ENCODE measurements at regions not wholly inside any gene's neighbourhood (a gene's known extent, or its start where the extent isn't known, plus 50 kb on each side); places are given as distances from the start of the nearest gene placed in this dataset.

- H3K36me3 ChIP-seq (ENCODE audit: control insufficient read depth, insufficient read depth, low read length): no peaks in the 10 kb centered on the region
- no peaks in the 10 kb centered on the region for H3K27me3 ChIP-seq (ENCODE audit: control insufficient read depth, insufficient read depth, low read length, poor library complexity, severe bottlenecking)
- no peak overlapping the region for H3K27ac ChIP-seq (ENCODE audit: insufficient read depth, low read depth, low read length, poor library complexity, severe bottlenecking)
- H3K4me1 ChIP-seq (ENCODE audit: control insufficient read depth, insufficient read depth, low read length): no peaks in the 10 kb centered on the region
- 92 to 94% methylated on average over 12 of the region's 12 CpGs for WGBS, 2 experiments
- H3K9me3 ChIP-seq (ENCODE audit: control insufficient read depth, low read length): no peaks in the 10 kb centered on the region
- no peak overlapping the region for H3K4me3 ChIP-seq (ENCODE audit: insufficient read depth, low read depth, low read length)
These were observed 256.0 kb upstream of the MAF start for GRCh38 chr16:79856581-79856980.

GRCh38 chr16:79850348-79850747 lies 249.8 kb upstream of the MAF start:
- Histone ChIP-seq H3K27ac (ENCODE audit: insufficient read depth, low read depth, low read length, poor library complexity, severe bottlenecking) (no peak overlapping the region), H3K4me3 (ENCODE audit: insufficient read depth, low read depth, low read length) (no peak overlapping the region), H3K9me3 (ENCODE audit: control insufficient read depth, low read length) (no peaks in the 10 kb centered on the region), H3K36me3 (ENCODE audit: control insufficient read depth, insufficient read depth, low read length) (no peaks in the 10 kb centered on the region), H3K4me1 (ENCODE audit: control insufficient read depth, insufficient read depth, low read length) (no peaks in the 10 kb centered on the region), H3K27me3 (ENCODE audit: control insufficient read depth, insufficient read depth, low read length, poor library complexity, severe bottlenecking) (no peaks in the 10 kb centered on the region)
- WGBS, 2 experiments: 90 to 94% methylated on average over 3 of the region's 3 CpGs

- 88 to 91% methylated on average over 10 of the region's 10 CpGs for WGBS, 2 experiments
- H3K4me1 ChIP-seq (ENCODE audit: control insufficient read depth, insufficient read depth, low read length): no peaks in the 10 kb centered on the region
- H3K27ac ChIP-seq (ENCODE audit: insufficient read depth, low read depth, low read length, poor library complexity, severe bottlenecking): no peak overlapping the region
- H3K36me3 ChIP-seq (ENCODE audit: control insufficient read depth, insufficient read depth, low read length): no peaks in the 10 kb centered on the region
- no peaks in the 10 kb centered on the region for H3K9me3 ChIP-seq (ENCODE audit: control insufficient read depth, low read length)
- no peak overlapping the region for H3K4me3 ChIP-seq (ENCODE audit: insufficient read depth, low read depth, low read length)
- H3K27me3 ChIP-seq (ENCODE audit: control insufficient read depth, insufficient read depth, low read length, poor library complexity, severe bottlenecking): no peaks in the 10 kb centered on the region
These were observed 248.6 kb upstream of the MAF start for GRCh38 chr16:79849119-79849518.

- no peak overlapping the region for H3K4me3 ChIP-seq (ENCODE audit: insufficient read depth, low read depth, low read length)
- no peak overlapping the region for H3K27ac ChIP-seq (ENCODE audit: insufficient read depth, low read depth, low read length, poor library complexity, severe bottlenecking)
- H3K36me3 ChIP-seq (ENCODE audit: control insufficient read depth, insufficient read depth, low read length): no peaks in the 10 kb centered on the region
- H3K4me1 ChIP-seq (ENCODE audit: control insufficient read depth, insufficient read depth, low read length): no peaks in the 10 kb centered on the region
- no peaks in the 10 kb centered on the region for H3K27me3 ChIP-seq (ENCODE audit: control insufficient read depth, insufficient read depth, low read length, poor library complexity, severe bottlenecking)
- 95 to 97% methylated on average over 6 of the region's 6 CpGs for WGBS, 2 experiments
- no peaks in the 10 kb centered on the region for H3K9me3 ChIP-seq (ENCODE audit: control insufficient read depth, low read length)
These were observed 248.2 kb upstream of the MAF start for GRCh38 chr16:79848719-79849118.

GRCh38 chr16:79847569-79847968 lies 247.0 kb upstream of the MAF start:
- H3K27me3 ChIP-seq (ENCODE audit: control insufficient read depth, insufficient read depth, low read length, poor library complexity, severe bottlenecking): no peaks in the 10 kb centered on the region
- WGBS, 2 experiments: 95 to 97% methylated on average over 4 of the region's 5 CpGs
- no peaks in the 10 kb centered on the region for H3K9me3 ChIP-seq (ENCODE audit: control insufficient read depth, low read length)
- H3K4me1 ChIP-seq (ENCODE audit: control insufficient read depth, insufficient read depth, low read length): no peaks in the 10 kb centered on the region
- H3K27ac ChIP-seq (ENCODE audit: insufficient read depth, low read depth, low read length, poor library complexity, severe bottlenecking): no peak overlapping the region
- no peak overlapping the region for H3K4me3 ChIP-seq (ENCODE audit: insufficient read depth, low read depth, low read length)
- no peaks in the 10 kb centered on the region for H3K36me3 ChIP-seq (ENCODE audit: control insufficient read depth, insufficient read depth, low read length)

- Histone ChIP-seq H3K9me3 (ENCODE audit: control insufficient read depth, low read length) (no peaks in the 10 kb centered on the region), H3K4me1 (ENCODE audit: control insufficient read depth, insufficient read depth, low read length) (no peaks in the 10 kb centered on the region), H3K4me3 (ENCODE audit: insufficient read depth, low read depth, low read length) (no peak overlapping the region), H3K36me3 (ENCODE audit: control insufficient read depth, insufficient read depth, low read length) (no peaks in the 10 kb centered on the region), H3K27me3 (ENCODE audit: control insufficient read depth, insufficient read depth, low read length, poor library complexity, severe bottlenecking) (no peaks in the 10 kb centered on the region), H3K27ac (ENCODE audit: insufficient read depth, low read depth, low read length, poor library complexity, severe bottlenecking) (no peak overlapping the region)
- 95 to 97% methylated on average over 7 of the region's 7 CpGs for WGBS, 2 experiments
These were observed 246.6 kb upstream of the MAF start for GRCh38 chr16:79847101-79847500.

- Histone ChIP-seq H3K27ac (ENCODE audit: insufficient read depth, low read depth, low read length, poor library complexity, severe bottlenecking) (no peak overlapping the region), H3K4me1 (ENCODE audit: control insufficient read depth, insufficient read depth, low read length) (no peaks in the 10 kb centered on the region), H3K4me3 (ENCODE audit: insufficient read depth, low read depth, low read length) (no peak overlapping the region), H3K36me3 (ENCODE audit: control insufficient read depth, insufficient read depth, low read length) (no peaks in the 10 kb centered on the region), H3K27me3 (ENCODE audit: control insufficient read depth, insufficient read depth, low read length, poor library complexity, severe bottlenecking) (no peaks in the 10 kb centered on the region), H3K9me3 (ENCODE audit: control insufficient read depth, low read length) (no peaks in the 10 kb centered on the region)
- WGBS, 2 experiments: 83% methylated on average over 7 of the region's 7 CpGs
These were observed 245.2 kb upstream of the MAF start for GRCh38 chr16:79845734-79846135.

GRCh38 chr16:79845033-79845733 lies 244.6 kb upstream of the MAF start:
- 92 to 96% methylated on average over 12 of the region's 12 CpGs for WGBS, 2 experiments
- no peak overlapping the region for H3K4me3 ChIP-seq (ENCODE audit: insufficient read depth, low read depth, low read length)
- no peaks in the 10 kb centered on the region for H3K4me1 ChIP-seq (ENCODE audit: control insufficient read depth, insufficient read depth, low read length)
- no peaks in the 10 kb centered on the region for H3K9me3 ChIP-seq (ENCODE audit: control insufficient read depth, low read length)
- no peaks in the 10 kb centered on the region for H3K27me3 ChIP-seq (ENCODE audit: control insufficient read depth, insufficient read depth, low read length, poor library complexity, severe bottlenecking)
- no peaks in the 10 kb centered on the region for H3K36me3 ChIP-seq (ENCODE audit: control insufficient read depth, insufficient read depth, low read length)
- H3K27ac ChIP-seq (ENCODE audit: insufficient read depth, low read depth, low read length, poor library complexity, severe bottlenecking): no peak overlapping the region

- Histone ChIP-seq H3K4me3 (ENCODE audit: insufficient read depth, low read depth, low read length) (no peak overlapping the region), H3K27ac (ENCODE audit: insufficient read depth, low read depth, low read length, poor library complexity, severe bottlenecking) (no peak overlapping the region), H3K9me3 (ENCODE audit: control insufficient read depth, low read length) (no peaks in the 10 kb centered on the region), H3K4me1 (ENCODE audit: control insufficient read depth, insufficient read depth, low read length) (no peaks in the 10 kb centered on the region), H3K27me3 (ENCODE audit: control insufficient read depth, insufficient read depth, low read length, poor library complexity, severe bottlenecking) (no peaks in the 10 kb centered on the region), H3K36me3 (ENCODE audit: control insufficient read depth, insufficient read depth, low read length) (no peaks in the 10 kb centered on the region)
- WGBS, 2 experiments: 92 to 94% methylated on average over 3 of the region's 3 CpGs
These were observed 244.1 kb upstream of the MAF start for GRCh38 chr16:79844603-79845002.

- Histone ChIP-seq H3K4me1 (ENCODE audit: control insufficient read depth, insufficient read depth, low read length) (no peaks in the 10 kb centered on the region), H3K9me3 (ENCODE audit: control insufficient read depth, low read length) (no peaks in the 10 kb centered on the region)
- 92 to 94% methylated on average over 1 of the region's 1 CpG for WGBS, 2 experiments
These were observed 243.1 kb upstream of the MAF start for GRCh38 chr16:79843631-79844043.

GRCh38 chr16:79843145-79843544 lies 242.6 kb upstream of the MAF start:
- Histone ChIP-seq H3K4me1 (ENCODE audit: control insufficient read depth, insufficient read depth, low read length) (no peaks in the 10 kb centered on the region), H3K27ac (ENCODE audit: insufficient read depth, low read depth, low read length, poor library complexity, severe bottlenecking) (no peak overlapping the region), H3K9me3 (ENCODE audit: control insufficient read depth, low read length) (no peaks in the 10 kb centered on the region), H3K27me3 (ENCODE audit: control insufficient read depth, insufficient read depth, low read length, poor library complexity, severe bottlenecking) (no peaks in the 10 kb centered on the region), H3K36me3 (ENCODE audit: control insufficient read depth, insufficient read depth, low read length) (no peaks in the 10 kb centered on the region), H3K4me3 (ENCODE audit: insufficient read depth, low read depth, low read length) (no peak overlapping the region)
- 93% methylated on average over 5 of the region's 5 CpGs for WGBS, 2 experiments

More at GRCh38 chr16:79843631-79844043, 243.1 kb upstream of the MAF start:
- no peaks in the 10 kb centered on the region for H3K27me3 ChIP-seq (ENCODE audit: control insufficient read depth, insufficient read depth, low read length, poor library complexity, severe bottlenecking)
- no peak overlapping the region for H3K27ac ChIP-seq (ENCODE audit: insufficient read depth, low read depth, low read length, poor library complexity, severe bottlenecking)
- no peak overlapping the region for H3K4me3 ChIP-seq (ENCODE audit: insufficient read depth, low read depth, low read length)
- H3K36me3 ChIP-seq (ENCODE audit: control insufficient read depth, insufficient read depth, low read length): no peaks in the 10 kb centered on the region
